SJSA1 (cell line): ENCODE measurements at regions not wholly inside any gene's neighbourhood (a gene's known extent, or its start where the extent isn't known, plus 50 kb on each side); places are given as distances from the start of the nearest gene placed in this dataset.

Source experiments
- DNase-seq, 2 experiments: peaks; one replicate each; pipeline ENCODE4 v3.0.0-alpha.2; 2015 to 2020; ENCODE audit warnings: low spot score in 2 of 2, low read depth in 1 of 2
- H3K27ac ChIP-seq: fragments of 250-450 bp; sonication (Bioruptor Pico); 2 replicates; pipeline ENCODE4 v1.5.1; 2020; ENCODE audit warnings: mild to moderate bottlenecking, moderate library complexity
- H3K27me3 ChIP-seq: fragments of 250-450 bp; sonication (Bioruptor Pico); replicated peaks from 2 replicates; pipeline ENCODE4 v1.5.1; 2020; ENCODE audit warnings: mild to moderate bottlenecking, moderate library complexity
- H3K36me3 ChIP-seq: fragments of 250-450 bp; sonication (Bioruptor Pico); 2 replicates; pipeline ENCODE4 v1.5.1; 2020; ENCODE audit warnings: mild to moderate bottlenecking
- H3K4me1 ChIP-seq: fragments of 250-450 bp; sonication (Bioruptor Pico); replicated peaks from 2 replicates; pipeline ENCODE4 v1.6.1; 2021; ENCODE audit warnings: mild to moderate bottlenecking
- H3K4me3 ChIP-seq: fragments of 250-450 bp; sonication (Bioruptor Pico); 2 replicates; pipeline ENCODE4 v1.5.1; 2020; ENCODE audit warnings: mild to moderate bottlenecking
- H3K9me3 ChIP-seq: fragments of 250-450 bp; sonication (Bioruptor Pico); replicated peaks from 2 replicates; pipeline ENCODE4 v1.5.1; 2020; ENCODE audit warnings: mild to moderate bottlenecking

DNA sequence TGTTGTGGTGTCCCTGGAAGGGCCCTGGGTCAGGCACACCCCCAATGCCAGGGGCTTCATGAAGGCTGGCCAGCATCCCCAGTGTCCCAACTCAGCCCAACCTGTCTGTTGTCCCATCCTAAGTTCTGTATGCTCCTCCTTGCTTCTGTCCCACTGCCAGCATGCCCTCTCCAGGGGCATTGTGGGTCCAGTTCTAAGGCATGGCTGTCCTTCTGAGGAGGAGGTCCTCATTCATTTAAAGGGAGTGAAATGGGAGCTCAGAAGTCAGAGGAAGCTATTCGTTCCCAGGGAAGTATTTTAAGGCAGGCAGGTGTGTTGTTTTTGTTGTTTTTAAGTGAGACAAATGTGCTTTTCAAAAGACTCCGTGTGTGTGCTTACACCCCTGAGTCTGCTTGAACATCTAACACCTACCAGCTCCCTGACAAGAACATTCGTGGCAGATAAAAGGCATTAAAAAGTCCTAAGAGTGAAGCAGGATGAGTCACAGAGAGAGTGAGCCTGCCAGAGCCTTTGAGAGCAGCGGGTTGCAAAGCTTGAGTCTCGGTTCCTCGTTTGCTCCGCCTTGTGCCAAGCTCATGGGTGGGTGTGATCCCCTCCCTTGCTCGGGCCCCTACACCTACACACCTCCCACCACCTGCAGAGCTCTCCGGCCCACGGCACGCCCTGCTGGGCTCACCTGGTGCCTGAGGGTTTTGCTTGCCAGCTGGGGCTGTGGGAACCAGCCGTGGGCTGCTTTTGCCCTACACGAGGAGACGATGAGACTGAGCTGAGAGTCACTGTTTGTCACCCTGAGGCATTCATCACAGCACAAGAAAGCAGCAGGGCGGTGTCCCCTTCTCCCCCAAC is 183.4 kb upstream of the TOPAZ1 start:
- DNase-seq = no peak
- Histone ChIP-seq H3K36me3 (no peaks in the 10 kb centered on the region), H3K9me3 (no peaks in the 10 kb centered on the region), H3K4me1 (no peaks in the 10 kb centered on the region), H3K27me3 (peaks cover 6% of the 10 kb centered on the region), H3K4me3 (no peak overlapping the region), H3K27ac (no peak overlapping the region)

- Histone ChIP-seq H3K27ac (no peak overlapping the region), H3K4me3 (no peak overlapping the region), H3K36me3 (no peaks in the 10 kb centered on the region), H3K27me3 (peaks cover 6% of the 10 kb centered on the region), H3K4me1 (no peaks in the 10 kb centered on the region), H3K9me3 (no peaks in the 10 kb centered on the region)
- DNase-seq = no peak
Measured at GRCh38 chr3:44058868-44059203, 182.8 kb upstream of the TOPAZ1 start.

- no peaks in the 10 kb centered on the region for H3K4me1 ChIP-seq
- no peak overlapping the region for H3K27ac ChIP-seq
- no peaks in the 10 kb centered on the region for H3K9me3 ChIP-seq
- peaks cover 6% of the 10 kb centered on the region for H3K27me3 ChIP-seq
- no peaks in the 10 kb centered on the region for H3K36me3 ChIP-seq
- H3K4me3 ChIP-seq = no peak overlapping the region
- no peak for DNase-seq
Measured at GRCh38 chr3:44060164-44060563, 181.5 kb upstream of the TOPAZ1 start.

DNA sequence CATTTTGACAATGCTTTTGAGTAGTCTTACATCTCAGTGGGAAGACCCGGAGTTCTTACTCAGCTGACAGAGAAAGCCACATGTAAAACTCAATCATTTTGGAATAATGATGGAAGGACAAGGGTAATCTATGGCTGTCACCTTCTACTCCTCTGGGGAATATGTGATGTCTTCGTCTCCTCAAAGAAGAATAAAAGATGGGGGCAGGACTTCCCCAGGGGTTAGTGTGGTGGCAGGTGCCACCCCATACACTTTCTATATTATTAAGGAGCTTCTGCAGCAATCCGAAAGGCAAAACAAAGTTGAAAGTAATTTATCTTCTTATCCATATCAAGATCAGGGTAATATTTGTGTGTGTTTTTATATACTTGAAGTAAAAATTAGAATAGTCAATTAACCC is 180.4 kb upstream of the TOPAZ1 start:
- Histone ChIP-seq H3K9me3 (no peaks in the 10 kb centered on the region), H3K4me3 (no peak overlapping the region), H3K27ac (no peak overlapping the region), H3K4me1 (no peaks in the 10 kb centered on the region), H3K36me3 (no peaks in the 10 kb centered on the region), H3K27me3 (peaks cover 6% of the 10 kb centered on the region)
- DNase-seq = no peak

DNA sequence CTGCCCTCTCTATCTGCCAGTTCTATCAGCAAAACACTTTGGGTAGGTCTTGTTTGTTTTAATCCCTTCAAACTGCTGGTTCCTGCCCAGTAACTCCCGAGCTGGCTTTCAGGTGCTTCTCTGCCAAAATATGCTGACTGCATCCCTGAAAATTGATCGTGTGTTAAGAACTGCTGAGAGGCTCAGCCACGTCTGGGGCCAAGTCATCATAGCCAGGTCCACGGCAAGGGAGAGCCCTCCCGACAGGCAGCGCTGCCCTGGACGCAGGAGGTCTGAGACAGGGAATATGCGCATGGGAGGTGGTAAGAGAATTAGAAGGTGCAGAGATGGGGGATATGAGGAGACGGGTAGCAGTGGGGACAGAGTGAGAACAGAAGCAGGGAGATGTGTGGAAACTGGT is 179.7 kb upstream of the TOPAZ1 start:
- peaks cover 6% of the 10 kb centered on the region for H3K27me3 ChIP-seq
- no peaks in the 10 kb centered on the region for H3K36me3 ChIP-seq
- no peaks in the 10 kb centered on the region for H3K9me3 ChIP-seq
- no peak for DNase-seq
- no peak overlapping the region for H3K4me3 ChIP-seq
- no peak overlapping the region for H3K27ac ChIP-seq
- H3K4me1 ChIP-seq = no peaks in the 10 kb centered on the region

- DNase-seq = no peak
Measured at GRCh38 chr3:44065311-44066094, 176.2 kb upstream of the TOPAZ1 start.

DNA sequence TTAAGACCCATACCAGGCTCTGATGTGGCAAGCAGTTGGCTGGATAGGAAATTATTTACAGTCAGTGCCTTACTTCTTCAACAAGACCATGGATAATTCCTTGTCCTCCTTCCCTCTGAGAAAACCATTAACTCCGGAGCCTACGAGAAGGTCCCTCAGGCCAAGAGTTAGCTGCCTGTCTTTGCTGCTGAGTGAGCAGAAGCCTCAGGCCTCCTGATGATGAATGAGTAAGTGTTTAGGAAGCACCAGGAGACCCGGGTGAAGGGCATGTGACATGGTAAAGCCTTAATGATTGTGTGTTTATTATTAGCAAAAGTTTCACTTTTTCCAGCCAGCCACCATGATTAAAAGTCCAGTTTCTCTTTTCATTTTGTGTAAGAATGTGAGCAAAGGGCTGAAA is 174.9 kb upstream of the TOPAZ1 start:
- no peak overlapping the region for H3K27ac ChIP-seq
- no peaks in the 10 kb centered on the region for H3K27me3 ChIP-seq
- H3K4me1 ChIP-seq = no peaks in the 10 kb centered on the region
- H3K36me3 ChIP-seq = no peaks in the 10 kb centered on the region
- H3K4me3 ChIP-seq = no peak overlapping the region
- DNase-seq = no peak
- H3K9me3 ChIP-seq = no peaks in the 10 kb centered on the region

More at GRCh38 chr3:44065311-44066094, 176.2 kb upstream of the TOPAZ1 start:
- Histone ChIP-seq H3K4me1 (no peaks in the 10 kb centered on the region), H3K4me3 (no peak overlapping the region), H3K27ac (no peak overlapping the region), H3K9me3 (no peaks in the 10 kb centered on the region), H3K36me3 (no peaks in the 10 kb centered on the region), H3K27me3 (no peaks in the 10 kb centered on the region)

DNA sequence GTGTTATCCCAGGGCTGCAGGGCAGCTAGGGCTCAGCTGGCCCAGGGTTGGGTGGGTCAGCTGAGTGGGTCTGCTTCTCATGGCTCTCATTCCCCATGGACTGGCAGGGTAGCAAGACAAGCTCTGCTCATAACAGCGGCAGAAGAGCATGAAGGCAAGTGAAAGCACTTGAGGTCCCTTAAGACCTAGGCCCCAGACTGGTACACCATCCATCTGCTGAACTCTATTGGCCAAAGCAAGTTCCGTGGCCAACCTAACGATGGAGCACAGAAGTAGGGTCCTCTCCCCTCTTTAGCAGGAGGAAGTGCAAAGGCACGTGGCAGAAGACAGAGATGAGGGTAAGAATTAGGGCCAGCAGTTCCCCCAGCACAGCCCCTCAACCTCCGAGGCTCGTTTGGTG is 174.3 kb upstream of the TOPAZ1 start:
- H3K36me3 ChIP-seq = no peaks in the 10 kb centered on the region
- DNase-seq = no peak
- H3K27me3 ChIP-seq = no peaks in the 10 kb centered on the region
- no peaks in the 10 kb centered on the region for H3K9me3 ChIP-seq
- H3K4me1 ChIP-seq = no peaks in the 10 kb centered on the region
- no peak overlapping the region for H3K27ac ChIP-seq
- no peak overlapping the region for H3K4me3 ChIP-seq

- Histone ChIP-seq H3K36me3 (no peaks in the 10 kb centered on the region), H3K27ac (no peak overlapping the region), H3K4me1 (no peaks in the 10 kb centered on the region), H3K27me3 (no peaks in the 10 kb centered on the region), H3K4me3 (no peak overlapping the region), H3K9me3 (no peaks in the 10 kb centered on the region)
- no peak for DNase-seq
Measured at GRCh38 chr3:44068753-44069152, 172.9 kb upstream of the TOPAZ1 start.

DNA sequence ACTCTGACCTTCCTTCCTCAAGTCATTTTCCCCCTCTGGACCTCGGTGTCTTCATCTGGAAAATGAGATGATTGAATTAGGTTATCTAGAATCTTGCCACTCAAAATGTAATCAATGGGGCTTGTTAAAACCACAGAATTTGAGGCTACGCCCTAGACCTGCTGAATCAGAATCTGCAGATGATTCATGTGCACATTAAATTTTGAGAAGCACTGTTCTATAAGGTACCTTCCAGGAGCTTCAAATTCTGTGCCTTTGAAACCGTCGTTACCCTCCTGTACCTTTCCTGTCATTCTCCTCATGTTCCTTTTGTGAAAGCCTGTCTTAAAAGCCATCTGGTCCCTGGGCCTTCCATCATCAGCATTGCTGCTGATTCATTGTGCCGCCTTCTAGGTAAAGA is 172.4 kb upstream of the TOPAZ1 start:
- Histone ChIP-seq H3K36me3 (no peaks in the 10 kb centered on the region), H3K27ac (no peak overlapping the region), H3K4me1 (no peaks in the 10 kb centered on the region), H3K4me3 (no peak overlapping the region), H3K27me3 (no peaks in the 10 kb centered on the region), H3K9me3 (no peaks in the 10 kb centered on the region)
- no peak for DNase-seq

DNA sequence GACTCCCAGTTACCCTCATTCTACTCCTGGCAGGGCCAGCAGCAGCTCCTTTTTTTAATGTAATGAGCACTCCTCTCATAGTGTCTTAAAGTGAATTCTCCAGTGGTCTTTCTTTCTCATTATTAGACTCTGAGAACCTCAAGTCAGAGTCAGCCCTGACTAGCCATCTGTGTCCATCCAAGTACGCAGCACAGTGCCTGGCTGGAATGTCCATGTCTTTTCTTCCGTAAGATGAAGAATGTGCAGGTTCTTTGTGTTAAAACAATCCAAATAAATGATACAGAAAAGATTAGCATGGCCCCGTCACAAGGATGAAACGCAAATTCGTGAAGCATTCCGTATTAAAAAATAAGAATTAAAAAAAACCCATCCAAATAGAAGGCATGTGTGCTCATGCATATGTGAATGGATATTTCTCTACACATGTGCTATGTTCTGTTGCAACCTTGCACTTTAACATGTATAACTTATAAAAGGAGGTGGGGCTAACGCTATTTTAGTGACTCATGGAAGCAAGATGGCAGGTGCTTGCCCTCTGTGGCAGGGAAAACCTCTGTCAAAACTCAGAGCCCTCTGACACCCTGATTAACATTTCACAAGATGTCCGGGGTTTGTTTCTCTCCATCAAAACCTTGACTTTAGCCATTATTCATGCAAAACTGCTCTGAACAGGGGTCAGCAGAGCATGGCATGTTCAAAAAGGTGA is 170.7 kb upstream of the TOPAZ1 start:
- no peak for DNase-seq
- Histone ChIP-seq H3K27ac (no peak overlapping the region), H3K9me3 (no peaks in the 10 kb centered on the region), H3K36me3 (no peaks in the 10 kb centered on the region), H3K27me3 (no peaks in the 10 kb centered on the region), H3K4me1 (no peaks in the 10 kb centered on the region), H3K4me3 (no peak overlapping the region)

- no peaks in the 10 kb centered on the region for H3K9me3 ChIP-seq
- H3K4me3 ChIP-seq = no peak overlapping the region
- H3K36me3 ChIP-seq = no peaks in the 10 kb centered on the region
- H3K27ac ChIP-seq = no peak overlapping the region
- H3K27me3 ChIP-seq = no peaks in the 10 kb centered on the region
- H3K4me1 ChIP-seq = no peaks in the 10 kb centered on the region
- DNase-seq = no peak
Measured at GRCh38 chr3:44072601-44073540, 168.8 kb upstream of the TOPAZ1 start.

GRCh38 chr3:44074181-44074580 is 167.5 kb upstream of the TOPAZ1 start:
- Histone ChIP-seq H3K4me3 (no peak overlapping the region), H3K27ac (no peak overlapping the region), H3K4me1 (no peaks in the 10 kb centered on the region), H3K9me3 (no peaks in the 10 kb centered on the region), H3K36me3 (no peaks in the 10 kb centered on the region), H3K27me3 (no peaks in the 10 kb centered on the region)
- DNase-seq = no peak
